Stimulated activated CD4-positive, alpha-beta T cell treated with anti-CD3 and anti-CD28 coated beads, Interleukin-1b, Interleukin-23, amount 100 ng/mL, for 48 hours (primary cell): ENCODE measurements at regions not wholly inside any gene's neighbourhood (a gene's known extent, or its start where the extent isn't known, plus 50 kb on each side); places are given as distances from the start of the nearest gene placed in this dataset.

Experiments
- DNase-seq: peaks from one replicate; pipeline ENCODE4 v3.0.0-alpha.2; 2020

- no peak for DNase-seq
Measured at GRCh38 chr1:25103164-25103795, 129.0 kb downstream of the SYF2 start.

GRCh38 chr1:25100151-25100833 is 132.0 kb downstream of the SYF2 start:
- no peak for DNase-seq

- DNase-seq, result no peak
Measured at GRCh38 chr1:25099343-25099951, 132.9 kb downstream of the SYF2 start.

GRCh38 chr1:25098717-25099116 is 133.6 kb downstream of the SYF2 start:
- no peak for DNase-seq

GRCh38 chr1:25096307-25097150 is 135.8 kb downstream of the SYF2 start:
- no peak for DNase-seq

GRCh38 chr1:25095635-25096200 is 136.6 kb downstream of the SYF2 start:
- no peak for DNase-seq

GRCh38 chr1:25094995-25095394 is 137.3 kb downstream of the SYF2 start:
- no peak for DNase-seq

- DNase-seq, result no peak
Measured at GRCh38 chr1:25094229-25094628, 138.1 kb downstream of the SYF2 start.

GRCh38 chr1:25091658-25092057 is 140.6 kb downstream of the SYF2 start:
- DNase-seq, result no peak

- DNase-seq, result no peak
Measured at GRCh38 chr1:25090707-25091422, 141.4 kb downstream of the SYF2 start.

- DNase-seq, result no peak
Measured at GRCh38 chr1:25089772-25090171, 142.5 kb downstream of the SYF2 start.

GRCh38 chr1:25088946-25089345 is 143.4 kb downstream of the SYF2 start:
- DNase-seq, result no peak

GRCh38 chr1:25088180-25088701 is 144.1 kb downstream of the SYF2 start:
- DNase-seq, result no peak

- no peak for DNase-seq
Measured at GRCh38 chr1:25086518-25087079, 145.7 kb downstream of the SYF2 start.

GRCh38 chr1:25084407-25084806 is 147.9 kb downstream of the SYF2 start:
- DNase-seq, result no peak

- no peak for DNase-seq
Measured at GRCh38 chr1:25083481-25084345, 148.6 kb downstream of the SYF2 start.

GRCh38 chr1:25082995-25083394 is 149.3 kb downstream of the SYF2 start:
- no peak for DNase-seq

- no peak for DNase-seq
Measured at GRCh38 chr1:25082216-25082899, 149.9 kb downstream of the SYF2 start.

- DNase-seq, result no peak
Measured at GRCh38 chr1:25081496-25081895, 150.8 kb downstream of the SYF2 start.
